ENCODE measurements at regions not wholly inside any gene's neighbourhood (a gene's known extent, or its start where the extent isn't known, plus 50 kb on each side); places are given as distances from the start of the nearest gene placed in this dataset.

DNA sequence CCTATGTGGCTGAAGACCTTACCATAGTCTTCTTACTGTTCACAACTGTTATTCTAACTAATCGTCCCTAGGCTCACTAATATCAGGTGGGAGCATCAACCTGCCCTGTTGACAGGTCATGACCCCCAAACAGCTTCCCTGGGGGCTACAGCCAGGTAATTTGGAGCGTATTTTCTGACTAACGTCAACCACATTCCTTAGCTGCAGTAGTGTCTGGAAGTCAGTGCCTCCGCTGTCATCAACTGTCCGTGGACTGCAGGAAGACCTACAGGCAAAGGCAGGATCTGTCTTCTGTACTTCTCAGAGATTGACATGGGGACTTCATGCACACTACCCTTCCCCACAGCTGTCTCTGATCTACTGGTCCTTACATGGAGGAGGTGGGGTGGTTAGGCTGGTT is 456.9 kb downstream of the BCL11A start:
- TF ChIP-seq, protein P1, sequence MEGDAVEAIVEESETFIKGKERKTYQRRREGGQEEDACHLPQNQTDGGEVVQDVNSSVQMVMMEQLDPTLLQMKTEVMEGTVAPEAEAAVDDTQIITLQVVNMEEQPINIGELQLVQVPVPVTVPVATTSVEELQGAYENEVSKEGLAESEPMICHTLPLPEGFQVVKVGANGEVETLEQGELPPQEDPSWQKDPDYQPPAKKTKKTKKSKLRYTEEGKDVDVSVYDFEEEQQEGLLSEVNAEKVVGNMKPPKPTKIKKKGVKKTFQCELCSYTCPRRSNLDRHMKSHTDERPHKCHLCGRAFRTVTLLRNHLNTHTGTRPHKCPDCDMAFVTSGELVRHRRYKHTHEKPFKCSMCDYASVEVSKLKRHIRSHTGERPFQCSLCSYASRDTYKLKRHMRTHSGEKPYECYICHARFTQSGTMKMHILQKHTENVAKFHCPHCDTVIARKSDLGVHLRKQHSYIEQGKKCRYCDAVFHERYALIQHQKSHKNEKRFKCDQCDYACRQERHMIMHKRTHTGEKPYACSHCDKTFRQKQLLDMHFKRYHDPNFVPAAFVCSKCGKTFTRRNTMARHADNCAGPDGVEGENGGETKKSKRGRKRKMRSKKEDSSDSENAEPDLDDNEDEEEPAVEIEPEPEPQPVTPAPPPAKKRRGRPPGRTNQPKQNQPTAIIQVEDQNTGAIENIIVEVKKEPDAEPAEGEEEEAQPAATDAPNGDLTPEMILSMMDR (conservative IDR thresholded peaks at IDR 0.05), result no peak
- TF ChIP-seq EZH2 (IDR thresholded peaks at IDR 0.05; ENCODE audit: low read depth), result no peak

Measured in PC-9 (cell line).